ENCODE measurements at regions not wholly inside any gene's neighbourhood (a gene's known extent, or its start where the extent isn't known, plus 50 kb on each side); places are given as distances from the start of the nearest gene placed in this dataset.
"Not testable (repeated sequence)": the region's sequence is repeated elsewhere in the genome, so short reads cannot be mapped to it uniquely, and the experiment has no call there.

DNA sequence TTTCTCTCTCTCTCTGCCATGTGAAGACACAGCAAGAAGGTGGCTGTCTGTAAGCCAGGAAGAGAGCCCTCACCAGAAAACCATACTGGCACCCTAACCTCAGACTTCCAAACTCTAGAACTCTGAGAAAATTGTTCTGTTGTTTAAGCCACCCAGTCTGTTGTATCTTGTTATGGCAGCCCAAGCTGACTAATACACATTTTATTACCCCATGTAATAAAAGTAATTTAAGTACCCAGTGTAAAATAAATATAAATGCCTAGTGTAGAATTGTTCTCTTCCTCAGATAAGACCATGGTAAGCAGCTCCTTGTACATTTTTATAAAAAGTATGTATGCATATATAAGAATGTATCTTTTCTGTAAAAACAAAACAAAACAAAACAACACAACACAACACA lies 119.7 kb downstream of the DTL start:
- intact Hi-C loops (cut with DNase I): no loop called here

DNA sequence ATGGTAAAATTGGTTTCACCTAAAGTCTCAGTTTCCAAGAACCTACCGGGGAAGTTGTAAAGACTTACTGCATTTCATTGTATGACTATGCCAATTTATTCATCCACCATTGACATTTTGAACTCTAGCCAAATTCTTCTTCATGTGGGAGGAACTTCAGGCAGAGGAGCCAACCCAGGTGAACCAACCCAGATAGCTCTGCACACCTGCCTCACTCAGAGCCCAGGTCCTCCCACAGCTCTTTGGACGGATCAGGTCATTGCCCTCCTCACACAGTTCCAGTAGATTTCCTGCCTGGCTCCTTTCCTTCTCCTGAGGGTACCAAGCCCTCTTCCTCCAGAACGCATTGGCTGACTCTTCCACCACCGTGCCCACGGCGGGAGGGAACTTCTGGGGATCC lies 121.7 kb downstream of the DTL start:
- intact Hi-C loops (cut with DNase I): no loop called here
- DNase-seq: no peak

More for the DNA sequence above, 119.7 kb downstream of the DTL start:
- DNase-seq: no peak

DNA sequence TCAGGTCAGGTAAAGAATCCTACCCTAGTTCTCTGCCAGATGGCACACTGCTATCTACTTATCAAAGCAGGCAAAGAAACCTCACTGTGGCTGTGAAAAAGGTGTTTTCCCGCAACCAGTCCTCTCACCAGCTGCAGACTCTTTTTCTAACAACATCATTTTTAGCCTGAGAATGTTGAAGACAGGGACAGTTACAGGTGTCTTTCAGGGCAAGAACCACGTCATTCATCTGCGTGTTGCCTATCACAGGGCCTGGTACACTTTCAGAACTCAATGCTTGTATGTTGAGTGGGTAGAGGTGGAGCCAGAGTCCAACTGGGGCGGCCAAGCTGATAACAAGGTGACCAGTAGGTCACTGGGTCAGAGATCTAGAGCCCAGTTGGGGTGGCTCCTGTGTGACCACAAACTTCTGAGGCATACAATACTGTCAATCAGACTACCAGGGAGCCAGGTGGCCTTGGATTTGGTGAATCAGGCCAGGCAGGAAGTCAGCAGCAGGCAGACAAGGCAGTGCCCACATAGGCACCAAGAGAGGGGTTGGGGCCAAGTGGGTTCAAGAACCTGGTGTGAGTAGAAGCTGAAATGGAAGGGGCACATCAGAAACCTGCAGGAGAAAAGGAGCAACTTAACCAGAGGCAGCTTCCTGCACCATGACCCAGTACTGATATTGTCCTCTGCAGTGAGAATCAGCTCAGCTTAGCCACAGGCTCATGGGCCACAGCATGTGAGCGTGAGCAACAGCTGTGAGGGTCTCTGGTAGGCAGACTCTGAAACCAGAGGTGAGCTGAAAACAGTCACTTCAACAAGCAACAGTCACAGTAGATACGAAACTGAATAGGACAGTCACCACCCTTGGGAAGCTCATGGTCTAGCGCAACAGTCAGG lies 123.6 kb downstream of the DTL start:
- no peak for DNase-seq
- intact Hi-C loops (cut with DNase I): no loop called here

DNA sequence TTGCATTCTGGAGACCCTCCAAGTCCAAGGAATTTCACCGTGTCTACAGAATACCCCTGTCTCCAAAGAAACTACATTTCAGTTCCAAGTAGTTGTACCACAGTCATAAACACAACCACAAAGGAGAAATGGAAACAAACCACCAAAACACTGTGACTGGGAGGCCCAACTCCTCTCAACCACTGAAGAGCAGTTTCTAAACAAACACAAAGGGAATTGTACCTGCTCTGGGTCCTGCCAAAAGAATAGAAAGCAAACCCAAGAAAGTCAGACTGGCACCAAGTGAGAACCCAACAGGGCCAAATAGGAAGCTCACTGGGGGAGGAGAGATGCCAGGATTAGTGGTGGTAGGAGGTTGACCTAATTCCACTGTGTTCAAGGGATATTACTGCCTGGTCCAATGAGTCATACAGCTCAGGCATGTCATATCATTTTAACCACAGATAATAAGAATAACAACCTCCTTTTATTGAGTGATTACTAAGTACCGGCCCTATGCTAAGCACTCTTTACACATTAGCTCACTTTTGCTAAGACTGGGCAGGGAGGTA lies 123.9 kb upstream of the PPP2R5A start:
- intact Hi-C loops (cut with DNase I): no loop called here
- no peak for DNase-seq

- intact Hi-C loops (cut with DNase I): no loop called here
- no peak for DNase-seq
Measured at GRCh38 chr1:212162635-212163034, 122.6 kb upstream of the PPP2R5A start.

- intact Hi-C loops (cut with DNase I): no loop called here
- DNase-seq: no peak
Measured at GRCh38 chr1:212164095-212164872, 120.9 kb upstream of the PPP2R5A start.

DNA sequence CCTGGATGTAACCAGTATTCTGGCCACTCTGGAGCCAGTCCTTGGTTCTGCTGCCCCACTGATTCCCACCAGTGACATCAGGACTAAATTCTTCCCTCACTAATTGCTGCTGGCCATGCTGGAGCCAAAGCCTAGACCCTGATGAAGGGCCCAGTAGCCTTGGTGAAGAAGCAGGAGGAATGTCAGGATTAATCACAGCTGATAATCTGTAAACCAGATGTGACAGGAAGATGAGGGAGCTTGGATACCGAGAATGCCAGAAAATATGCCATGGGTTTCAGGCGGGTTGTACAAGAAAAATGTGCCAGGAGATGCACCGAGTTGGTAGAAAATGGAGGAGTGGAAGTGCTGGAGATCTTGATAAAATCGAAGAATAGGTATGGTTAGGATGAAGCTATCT lies 119.0 kb upstream of the PPP2R5A start:
- intact Hi-C loops (cut with DNase I): no loop called here
- no peak for DNase-seq

- DNase-seq: no peak
- intact Hi-C loops (cut with DNase I): no loop called here
Measured at GRCh38 chr1:212166644-212167043, 118.6 kb upstream of the PPP2R5A start.

- DNase-seq: no peak
- intact Hi-C loops (cut with DNase I): no loop called here
Measured at GRCh38 chr1:212167098-212167497, 118.1 kb upstream of the PPP2R5A start.

DNA sequence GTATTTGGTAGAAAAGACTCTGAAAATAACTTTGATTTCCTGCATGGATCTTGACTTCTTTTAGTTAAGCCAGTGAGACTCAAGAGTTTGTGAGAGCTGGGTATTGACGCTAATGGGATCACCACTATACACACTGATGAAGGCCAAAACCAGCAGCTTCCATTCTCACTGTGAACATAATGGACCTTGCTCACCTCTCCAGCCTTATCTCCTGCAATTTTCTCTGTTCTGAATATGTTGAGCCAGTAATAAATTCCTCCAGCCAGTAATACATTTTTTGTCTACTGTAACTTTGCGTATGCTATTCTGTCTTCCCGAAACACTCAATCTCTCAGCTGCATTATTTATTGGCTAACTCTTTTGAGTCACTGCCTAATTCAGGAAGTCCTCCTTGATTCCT lies 111.6 kb upstream of the PPP2R5A start:
- intact Hi-C loops (cut with DNase I): no loop called here
- no peak for DNase-seq

DNA sequence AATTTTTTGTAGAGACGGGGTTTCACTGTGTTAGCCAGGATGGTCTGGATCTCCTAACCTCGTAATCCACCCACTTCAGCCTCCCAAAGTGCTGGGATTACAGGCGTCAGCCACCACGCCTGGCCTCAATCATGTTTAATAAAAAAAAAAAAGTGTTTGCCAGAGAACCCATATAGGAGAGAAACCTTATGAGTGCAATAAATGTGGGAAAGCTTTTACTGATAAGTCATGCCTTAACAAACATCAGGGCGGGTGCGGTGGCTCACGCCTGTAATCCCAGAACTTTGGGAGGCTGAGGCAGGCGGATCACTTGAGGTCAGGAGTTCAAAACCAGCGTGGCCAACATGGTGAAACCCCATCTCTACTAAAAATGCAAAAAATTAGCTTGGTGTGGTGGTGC lies 110.9 kb upstream of the PPP2R5A start:
- intact Hi-C loops (cut with DNase I); DNase-seq: not testable (repeated sequence)

DNA sequence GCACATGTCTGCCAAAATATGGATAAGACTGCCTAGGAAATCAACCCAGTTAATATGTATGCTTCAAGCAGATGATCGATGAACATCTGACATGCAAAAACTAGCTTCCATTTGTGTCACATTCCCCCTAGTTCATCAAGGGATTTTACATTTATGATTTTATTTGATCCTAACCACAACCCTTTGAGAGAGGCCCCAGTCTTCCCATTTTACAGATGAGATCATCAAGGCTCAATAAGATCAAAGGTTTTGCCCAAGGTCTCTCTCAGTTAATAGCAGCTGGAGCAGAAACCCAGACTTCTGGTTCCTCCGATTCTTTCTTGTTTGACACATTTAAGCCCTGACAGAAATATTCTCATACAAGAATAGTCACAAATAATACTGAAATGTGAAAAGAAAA lies 107.7 kb upstream of the PPP2R5A start:
- intact Hi-C loops (cut with DNase I): no loop called here
- no peak for DNase-seq

DNA sequence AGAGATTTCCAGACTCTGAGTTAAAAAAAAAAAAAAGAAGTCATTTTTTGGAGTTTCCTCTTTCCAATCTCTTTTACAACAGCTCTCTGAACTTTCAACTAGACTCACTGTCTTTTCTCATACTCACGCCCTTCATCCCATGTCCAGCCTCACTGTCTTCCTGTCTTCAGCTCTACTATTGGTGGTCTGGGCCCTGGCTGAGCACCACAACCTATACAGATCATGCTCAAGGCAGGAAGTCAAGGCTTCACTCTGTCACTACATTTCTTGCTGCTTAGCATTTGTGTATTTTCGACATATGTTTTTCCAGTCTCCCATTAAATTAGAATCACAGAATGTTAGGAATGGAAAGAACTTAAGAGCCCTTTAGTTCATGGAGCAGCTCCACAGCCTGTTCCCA lies 106.4 kb upstream of the PPP2R5A start:
- no peak for DNase-seq
- intact Hi-C loops (cut with DNase I): no loop called here

DNA sequence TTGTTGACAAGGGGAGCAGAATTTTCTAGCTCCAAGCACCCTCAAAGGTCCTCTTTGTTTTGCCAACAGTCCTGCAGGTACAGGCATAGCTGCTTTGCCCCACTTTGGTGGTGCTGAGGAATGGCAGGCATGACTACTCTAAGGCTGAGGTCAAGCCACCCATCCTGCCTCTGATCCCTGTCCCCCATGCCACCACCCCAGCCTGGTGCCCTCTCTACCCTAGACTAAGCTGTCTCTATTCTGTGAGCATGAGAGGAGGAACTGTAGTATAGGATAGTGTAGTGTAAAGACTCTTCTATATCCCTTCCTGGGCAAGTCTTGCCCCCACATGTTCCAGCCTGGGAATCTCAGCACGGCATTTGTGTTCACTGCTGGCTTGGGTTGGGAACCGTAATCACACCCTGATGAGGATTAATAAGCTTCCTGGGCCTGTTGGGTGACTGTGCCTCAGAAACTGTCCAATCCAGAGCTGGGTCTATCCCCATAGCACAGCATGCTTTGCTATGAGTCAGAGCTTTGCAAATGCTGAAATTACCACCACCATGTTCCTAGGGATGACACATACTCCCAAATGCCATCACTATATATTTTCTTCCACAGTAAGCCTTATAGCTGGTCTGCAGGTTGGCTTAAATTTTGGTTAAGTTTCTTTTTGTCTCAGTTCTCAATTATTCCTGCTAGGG lies 105.7 kb upstream of the PPP2R5A start:
- intact Hi-C loops (cut with DNase I): no loop called here

GRCh38 chr1:212181015-212181882 lies 104.0 kb upstream of the PPP2R5A start:
- intact Hi-C loops (cut with DNase I): no loop called here
- no peak for DNase-seq

More for the DNA sequence above, 105.7 kb upstream of the PPP2R5A start:
- DNase-seq: no peak

DNA sequence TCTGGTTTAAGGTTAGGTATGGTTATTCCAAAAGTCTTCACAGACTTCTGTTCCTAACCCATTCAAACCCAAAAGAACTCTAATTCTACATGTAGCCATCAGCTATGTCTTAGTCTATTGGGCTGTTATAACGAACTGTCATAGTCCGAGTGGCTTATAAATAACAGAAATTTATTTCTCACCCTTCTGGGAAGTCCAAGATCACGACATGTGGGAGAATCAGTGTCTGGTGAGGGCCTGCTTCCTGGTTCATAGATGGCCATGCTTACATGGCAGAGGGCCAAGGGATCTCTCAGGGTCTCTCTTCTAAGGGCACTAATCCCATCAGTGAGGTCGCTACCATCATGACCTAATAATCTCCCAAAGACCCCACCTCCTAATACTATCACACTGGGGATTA lies 103.0 kb upstream of the PPP2R5A start:
- intact Hi-C loops (cut with DNase I): no loop called here

GRCh38 chr1:212182579-212182978 lies 102.6 kb upstream of the PPP2R5A start:
- intact Hi-C loops (cut with DNase I): no loop called here
- DNase-seq: no peak

More for the DNA sequence above, 103.0 kb upstream of the PPP2R5A start:
- DNase-seq: no peak

DNA sequence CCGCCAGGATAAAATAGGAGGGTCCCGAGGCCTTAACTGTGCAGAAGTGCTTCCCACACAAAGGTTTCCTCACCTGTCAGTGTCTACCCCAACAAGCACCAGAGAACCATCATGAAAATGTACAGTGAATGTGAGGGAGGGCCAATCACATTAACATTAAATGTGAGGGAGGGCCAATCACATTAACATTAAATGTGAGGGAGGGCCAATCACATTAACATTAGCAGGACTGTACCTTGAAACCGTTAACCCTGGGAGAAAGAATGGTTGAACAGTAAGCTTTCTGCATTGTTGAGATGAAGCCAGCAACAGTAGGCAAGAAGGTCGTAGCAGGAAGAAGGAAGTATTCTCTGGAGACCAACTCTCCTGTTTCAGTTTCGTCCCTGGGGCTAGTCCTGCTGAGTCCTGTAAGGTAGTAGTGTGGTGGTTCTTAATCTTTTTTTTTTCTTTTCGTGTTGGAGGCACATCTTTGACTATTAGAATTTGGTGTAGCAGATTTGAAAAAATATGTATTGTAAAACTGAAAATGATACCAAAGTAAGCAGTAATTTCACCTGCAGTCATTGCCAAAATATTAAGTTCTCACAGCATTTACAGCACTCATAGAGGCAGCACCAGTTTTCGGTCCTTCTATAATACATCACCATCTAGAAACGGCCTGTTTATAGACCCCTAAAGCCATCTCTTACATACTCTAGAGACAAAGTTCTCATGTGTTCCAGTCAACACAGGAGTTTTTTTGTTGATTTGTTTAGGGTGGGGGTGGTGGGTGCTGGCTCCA lies 98.6 kb upstream of the PPP2R5A start:
- no peak for DNase-seq
- intact Hi-C loops (cut with DNase I): no loop called here

Measured in posterior cingulate gyrus (tissue), 11 donors.